ENCODE measurements at regions not wholly inside any gene's neighbourhood (a gene's known extent, or its start where the extent isn't known, plus 50 kb on each side); places are given as distances from the start of the nearest gene placed in this dataset.

GRCh38 chr15:38196076-38196475 is 56.6 kb upstream of the SPRED1 start (continued):
- TF ChIP-seq, protein P1, sequence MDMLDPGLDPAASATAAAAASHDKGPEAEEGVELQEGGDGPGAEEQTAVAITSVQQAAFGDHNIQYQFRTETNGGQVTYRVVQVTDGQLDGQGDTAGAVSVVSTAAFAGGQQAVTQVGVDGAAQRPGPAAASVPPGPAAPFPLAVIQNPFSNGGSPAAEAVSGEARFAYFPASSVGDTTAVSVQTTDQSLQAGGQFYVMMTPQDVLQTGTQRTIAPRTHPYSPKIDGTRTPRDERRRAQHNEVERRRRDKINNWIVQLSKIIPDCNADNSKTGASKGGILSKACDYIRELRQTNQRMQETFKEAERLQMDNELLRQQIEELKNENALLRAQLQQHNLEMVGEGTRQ (IDR thresholded peaks at IDR 0.05; ENCODE audit: borderline replicate concordance, low read depth, low read length): no peak
- TF ChIP-seq USF1 (IDR thresholded peaks at IDR 0.05; ENCODE audit: borderline replicate concordance, low read depth) (no peak), GABPA (IDR thresholded peaks at IDR 0.05; ENCODE audit: low read depth) (no peak), TEAD4 (IDR thresholded peaks at IDR 0.05; ENCODE audit: borderline replicate concordance, insufficient read depth) (no peak), MEF2A (IDR thresholded peaks at IDR 0.05; ENCODE audit: borderline replicate concordance, low read depth) (no peak), SIN3A (IDR thresholded peaks at IDR 0.05; ENCODE audit: borderline replicate concordance, low read depth, low read length) (no peak)

GRCh38 chr15:38197553-38197952 is 55.1 kb upstream of the SPRED1 start:
- no peaks in the 10 kb centered on the region for H3K79me2 ChIP-seq (ENCODE audit: insufficient read depth)
- TF ChIP-seq USF1 (IDR thresholded peaks at IDR 0.05; ENCODE audit: borderline replicate concordance, low read depth) (no peak), ZBTB33 (IDR thresholded peaks at IDR 0.05; ENCODE audit: borderline replicate concordance, low read depth) (no peak), TEAD4 (IDR thresholded peaks at IDR 0.05; ENCODE audit: borderline replicate concordance, insufficient read depth) (no peak), POLR2AphosphoS5 (IDR thresholded peaks at IDR 0.05; ENCODE audit: low read depth, low read length) (no peak), EP300 (IDR thresholded peaks at IDR 0.05; ENCODE audit: borderline replicate concordance in 1 of 2, low read depth in 1 of 2, low read length in 1 of 2) (no peak), ELF1 (IDR thresholded peaks at IDR 0.05) (no peak), RCOR1 (IDR thresholded peaks at IDR 0.05; ENCODE audit: low read length) (no peak), RAD21 (IDR thresholded peaks at IDR 0.05; ENCODE audit: low read length) (no peak), NFIC (IDR thresholded peaks at IDR 0.05; ENCODE audit: borderline replicate concordance) (no peak), YY1 (IDR thresholded peaks at IDR 0.05; ENCODE audit: low read depth) (no peak), RFX5 (IDR thresholded peaks at IDR 0.05; ENCODE audit: low read length) (no peak), TCF12 (IDR thresholded peaks at IDR 0.05) (no peak), SIN3A (IDR thresholded peaks at IDR 0.05; ENCODE audit: borderline replicate concordance, low read depth, low read length) (no peak)
- TF ChIP-seq, protein P2, sequence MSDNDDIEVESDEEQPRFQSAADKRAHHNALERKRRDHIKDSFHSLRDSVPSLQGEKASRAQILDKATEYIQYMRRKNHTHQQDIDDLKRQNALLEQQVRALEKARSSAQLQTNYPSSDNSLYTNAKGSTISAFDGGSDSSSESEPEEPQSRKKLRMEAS (IDR thresholded peaks at IDR 0.05; ENCODE audit: low read depth): no peak
- TF ChIP-seq, protein P3, sequence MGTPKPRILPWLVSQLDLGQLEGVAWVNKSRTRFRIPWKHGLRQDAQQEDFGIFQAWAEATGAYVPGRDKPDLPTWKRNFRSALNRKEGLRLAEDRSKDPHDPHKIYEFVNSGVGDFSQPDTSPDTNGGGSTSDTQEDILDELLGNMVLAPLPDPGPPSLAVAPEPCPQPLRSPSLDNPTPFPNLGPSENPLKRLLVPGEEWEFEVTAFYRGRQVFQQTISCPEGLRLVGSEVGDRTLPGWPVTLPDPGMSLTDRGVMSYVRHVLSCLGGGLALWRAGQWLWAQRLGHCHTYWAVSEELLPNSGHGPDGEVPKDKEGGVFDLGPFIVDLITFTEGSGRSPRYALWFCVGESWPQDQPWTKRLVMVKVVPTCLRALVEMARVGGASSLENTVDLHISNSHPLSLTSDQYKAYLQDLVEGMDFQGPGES (IDR thresholded peaks at IDR 0.05; ENCODE audit: low read depth, low read length): no peak
- no peak overlapping the region for H3K27ac ChIP-seq (ENCODE audit: low read depth in 2 of 2, low read length in 1 of 2)
- H3K9me2 ChIP-seq: no peaks in the 10 kb centered on the region
- no peaks in the 10 kb centered on the region; a peak in 1 of 4 replicates for H3K4me1 ChIP-seq (ENCODE audit: control insufficient read depth in 1 of 2, insufficient read depth in 2 of 2, low read depth in 1 of 2, low read length in 1 of 2)
- no peak overlapping the region for H3K9ac ChIP-seq
- H3K4me2 ChIP-seq: no peak overlapping the region
- no peak overlapping the region for H3K4me3 ChIP-seq (ENCODE audit: low read depth in 2 of 2, low read length in 1 of 2)
- H3K36me3 ChIP-seq (replicated peaks in 1 of 2; ENCODE audit: control insufficient read depth in 1 of 2, insufficient read depth in 2 of 2, low read length in 1 of 2): no peaks in the 10 kb centered on the region
- ChIA-PET POLR2A (no interaction called here), CTCF (no interaction called here)
- H3F3A ChIP-seq (replicated peaks; ENCODE audit: insufficient read depth): no peaks in the 10 kb centered on the region
- DNase-seq: no peak
- H2AFZ ChIP-seq (ENCODE audit: low read depth): no peak overlapping the region
- no peaks in the 10 kb centered on the region for H3K9me3 ChIP-seq
- 71% methylated on average over 4 of the region's 4 CpGs for WGBS (ENCODE audit: low lambda C conversion rate)
- no peaks in the 10 kb centered on the region for H3K27me3 ChIP-seq (ENCODE audit: insufficient read depth)
- H4K20me1 ChIP-seq (ENCODE audit: insufficient read depth): no peaks in the 10 kb centered on the region

All from SK-N-SH (cell line).